ENCODE measurements at regions not wholly inside any gene's neighbourhood (a gene's known extent, or its start where the extent isn't known, plus 50 kb on each side); places are given as distances from the start of the nearest gene placed in this dataset.

GRCh38 chr20:12677925-12678324, 330.8 kb upstream of the SPTLC3 start (continued):
- TF ChIP-seq CHD7 (IDR thresholded peaks at IDR 0.05; ENCODE audit: insufficient replicate concordance, low read length) = no peak
- no peak for TF ChIP-seq SP4 (IDR thresholded peaks at IDR 0.05; ENCODE audit: low read length)
- no peak for TF ChIP-seq SRF (IDR thresholded peaks at IDR 0.05; ENCODE audit: low read depth, low read length)
- no peak for TF ChIP-seq EP300 (IDR thresholded peaks at IDR 0.05; ENCODE audit: borderline replicate concordance in 1 of 2, low read depth in 2 of 2, low read length in 2 of 2)
- TF ChIP-seq POU5F1 (IDR thresholded peaks at IDR 0.05; ENCODE audit: low read depth, low read length) = no peak
- TF ChIP-seq SP1 (IDR thresholded peaks at IDR 0.05; ENCODE audit: low read depth, low read length) = no peak
- TF ChIP-seq SIRT6 (IDR thresholded peaks at IDR 0.05; ENCODE audit: low read length) = no peak
- TF ChIP-seq MAX (IDR thresholded peaks at IDR 0.05) = no peak

Data from H1 (cell line).